SU-DHL-6 (cell line): ENCODE measurements at regions not wholly inside any gene's neighbourhood (a gene's known extent, or its start where the extent isn't known, plus 50 kb on each side); places are given as distances from the start of the nearest gene placed in this dataset.

Experiments
- EZH2phosphoT487 ChIP-seq: fragments of 200-600 bp; sonication (generic), shearing (Covaris generic); conservative IDR thresholded peaks from 2 replicates; pipeline ENCODE4 v1.6.1; 2018; ENCODE audit warnings: mild to moderate bottlenecking, antibody characterized with exemption, low read length, moderate library complexity, mixed read lengths
- TF ChIP-seq, protein P1 (sequence below): fragments of 200-600 bp; sonication (generic); IDR thresholded peaks from one replicate; pipeline ENCODE4 v1.5.1; 2017; ENCODE audit warnings: antibody characterized with exemption, mild to moderate bottlenecking, low read length, moderate library complexity; ENCODE audit not compliant: insufficient read depth, poor library complexity, severe bottlenecking

DNA sequence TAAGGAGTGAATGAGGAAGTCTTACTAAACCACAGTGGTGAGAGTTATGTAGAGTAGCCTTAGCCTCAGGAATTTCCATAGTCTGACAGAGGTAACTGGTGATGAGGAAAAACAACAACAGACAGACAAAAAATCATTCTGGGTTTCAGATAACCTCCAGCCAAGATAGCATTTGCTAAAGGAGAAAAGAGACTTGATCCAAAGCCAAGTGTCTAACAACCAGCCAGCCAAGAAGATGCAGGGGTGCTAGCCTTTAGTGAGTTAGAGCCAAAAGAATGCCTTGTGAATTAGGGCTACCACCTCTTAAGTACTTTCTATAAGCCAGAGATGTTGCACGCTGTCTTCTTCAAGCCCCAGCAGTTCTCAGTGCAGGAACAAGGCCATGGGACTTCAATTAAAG lies 478.0 kb upstream of the CPEB2 start:
- TF ChIP-seq EZH2phosphoT487: no peak
- TF ChIP-seq, protein P1, sequence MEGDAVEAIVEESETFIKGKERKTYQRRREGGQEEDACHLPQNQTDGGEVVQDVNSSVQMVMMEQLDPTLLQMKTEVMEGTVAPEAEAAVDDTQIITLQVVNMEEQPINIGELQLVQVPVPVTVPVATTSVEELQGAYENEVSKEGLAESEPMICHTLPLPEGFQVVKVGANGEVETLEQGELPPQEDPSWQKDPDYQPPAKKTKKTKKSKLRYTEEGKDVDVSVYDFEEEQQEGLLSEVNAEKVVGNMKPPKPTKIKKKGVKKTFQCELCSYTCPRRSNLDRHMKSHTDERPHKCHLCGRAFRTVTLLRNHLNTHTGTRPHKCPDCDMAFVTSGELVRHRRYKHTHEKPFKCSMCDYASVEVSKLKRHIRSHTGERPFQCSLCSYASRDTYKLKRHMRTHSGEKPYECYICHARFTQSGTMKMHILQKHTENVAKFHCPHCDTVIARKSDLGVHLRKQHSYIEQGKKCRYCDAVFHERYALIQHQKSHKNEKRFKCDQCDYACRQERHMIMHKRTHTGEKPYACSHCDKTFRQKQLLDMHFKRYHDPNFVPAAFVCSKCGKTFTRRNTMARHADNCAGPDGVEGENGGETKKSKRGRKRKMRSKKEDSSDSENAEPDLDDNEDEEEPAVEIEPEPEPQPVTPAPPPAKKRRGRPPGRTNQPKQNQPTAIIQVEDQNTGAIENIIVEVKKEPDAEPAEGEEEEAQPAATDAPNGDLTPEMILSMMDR: no peak
